ENCODE measurements at regions not wholly inside any gene's neighbourhood (a gene's known extent, or its start where the extent isn't known, plus 50 kb on each side); places are given as distances from the start of the nearest gene placed in this dataset.
"Not testable (repeated sequence)": the region's sequence is repeated elsewhere in the genome, so short reads cannot be mapped to it uniquely, and the experiment has no call there.

GRCh38 chrX:104376937-104377336 lies 122.2 kb upstream of the ESX1 start:
- DNase-seq (ENCODE audit: low spot score): no peak

GRCh38 chrX:104372547-104372946 lies 117.8 kb upstream of the ESX1 start:
- DNase-seq (ENCODE audit: low spot score): no peak

GRCh38 chrX:104370089-104370488 lies 115.4 kb upstream of the ESX1 start:
- peak; percentile 44 for DNase-seq (ENCODE audit: low spot score)

GRCh38 chrX:104360774-104361173 lies 106.0 kb upstream of the ESX1 start:
- DNase-seq (ENCODE audit: low spot score): not testable (repeated sequence)

GRCh38 chrX:104359124-104359523 lies 104.4 kb upstream of the ESX1 start:
- no peak for DNase-seq (ENCODE audit: low spot score)

- DNase-seq (ENCODE audit: low spot score): no peak
Measured at GRCh38 chrX:104351173-104351769, 96.5 kb upstream of the ESX1 start.

GRCh38 chrX:104347860-104348259 lies 93.1 kb upstream of the ESX1 start:
- no peak for DNase-seq (ENCODE audit: low spot score)

- peak; percentile 50 for DNase-seq (ENCODE audit: low spot score)
Measured at GRCh38 chrX:104343428-104344129, 88.8 kb upstream of the ESX1 start.

GRCh38 chrX:104342065-104342464 lies 87.3 kb upstream of the ESX1 start:
- no peak for DNase-seq (ENCODE audit: low spot score)

GRCh38 chrX:104335756-104336155 lies 81.0 kb upstream of the ESX1 start:
- no peak for DNase-seq (ENCODE audit: low spot score)

- DNase-seq (ENCODE audit: low spot score): no peak
Measured at GRCh38 chrX:104334971-104335370, 80.2 kb upstream of the ESX1 start.

- DNase-seq (ENCODE audit: low spot score): no peak
Measured at GRCh38 chrX:104330966-104331365, 76.2 kb upstream of the ESX1 start.

GRCh38 chrX:104329731-104330130 lies 75.0 kb upstream of the ESX1 start:
- no peak for DNase-seq (ENCODE audit: low spot score)

GRCh38 chrX:104325213-104325585 lies 70.5 kb upstream of the ESX1 start:
- DNase-seq (ENCODE audit: low spot score): no peak

GRCh38 chrX:104324461-104325212 lies 69.9 kb upstream of the ESX1 start:
- no peak for DNase-seq (ENCODE audit: low spot score)

GRCh38 chrX:104319346-104319745 lies 64.6 kb upstream of the ESX1 start:
- DNase-seq (ENCODE audit: low spot score): no peak

- DNase-seq (ENCODE audit: low spot score): no peak
Measured at GRCh38 chrX:104318330-104319009, 63.7 kb upstream of the ESX1 start.

GRCh38 chrX:104316739-104317138 lies 62.0 kb upstream of the ESX1 start:
- DNase-seq (ENCODE audit: low spot score): no peak

- no peak for DNase-seq (ENCODE audit: low spot score)
Measured at GRCh38 chrX:104315555-104315954, 60.8 kb upstream of the ESX1 start.

GRCh38 chrX:104310657-104311254 lies 56.0 kb upstream of the ESX1 start:
- no peak for DNase-seq (ENCODE audit: low spot score)

- DNase-seq (ENCODE audit: low spot score): no peak
Measured at GRCh38 chrX:104310090-104310489, 55.4 kb upstream of the ESX1 start.

GRCh38 chrX:104309169-104309568 lies 54.4 kb upstream of the ESX1 start:
- no peak for DNase-seq (ENCODE audit: low spot score)

Measured in ecto neural progenitor cell (in vitro differentiated cells).